Endothelial cell of umbilical vein (primary cell): ENCODE measurements at regions not wholly inside any gene's neighbourhood (a gene's known extent, or its start where the extent isn't known, plus 50 kb on each side); places are given as distances from the start of the nearest gene placed in this dataset.

Experiments used
- BruUV-seq: library from RNA; stranded (reverse); fragments of 400-500 nt; replicated peaks from 2 replicates; lab custom pipeline; 2021; lab: Mats Ljungman, UMichigan
- CTCF ChIA-PET: fragments of 300-600, 350-600 bp; sonication (Branson Sonifier 250); formaldehyde crosslinking; loops from one replicate; lab custom pipeline; 2021; ENCODE audit warnings: antibody characterized with exemption, inconsistent platforms; lab: Charles Lee
- POLR2A ChIA-PET: fragments of 300-600, 350-600 bp; sonication (Branson Sonifier 250); formaldehyde crosslinking; loops from one replicate; lab custom pipeline; 2021; ENCODE audit warnings: antibody characterized with exemption, inconsistent platforms; lab: Charles Lee
- DNase-seq: peaks from one replicate; pipeline ENCODE4 v3.0.0-alpha.2; 2011; ENCODE audit warnings: low read depth, low spot score
- FAIRE-seq: peaks from 2 replicates; lab custom pipeline; 2011; peaks lifted over from hg19 to GRCh38; lab: Jason Lieb, UNC
- H2AFZ ChIP-seq: 2 replicates; pipeline ENCODE4 v1.6.0; 2012; ENCODE audit warnings: low read depth, low read length, control low read depth, inconsistent platforms
- H3K27ac ChIP-seq: 2 replicates; pipeline ENCODE4 v1.5.1; 2011; ENCODE audit warnings: low read depth, mild to moderate bottlenecking, control low read depth, low read length, moderate library complexity; ENCODE audit not compliant: insufficient read depth
- H3K27me3 ChIP-seq, 2 experiments: 2 replicates each; pipeline versions ENCODE4 v1.6.0 to v1.6.1; 2011; ENCODE audit warnings: low read length in 2 of 2, mixed read lengths in 1 of 2; ENCODE audit not compliant: control insufficient read depth in 2 of 2, insufficient read depth in 2 of 2
- H3K36me3 ChIP-seq, 2 experiments: 2 replicates in 1 of 2; 3 replicates in 1 of 2; pipeline ENCODE4 v1.5.1; 2011; ENCODE audit warnings: low read length in 2 of 2, mild to moderate bottlenecking in 1 of 2, moderate library complexity in 1 of 2; ENCODE audit not compliant: control insufficient read depth in 2 of 2, insufficient read depth in 2 of 2; ENCODE audit errors: extremely low read depth in 1 of 2
- H3K4me1 ChIP-seq: 3 replicates; pipeline ENCODE4 v1.5.1; 2011; ENCODE audit warnings: mild to moderate bottlenecking, low read length; ENCODE audit not compliant: control insufficient read depth, insufficient read depth; ENCODE audit errors: extremely low read depth
- H3K4me2 ChIP-seq: 2 replicates; pipeline ENCODE4 v1.6.1; 2011; ENCODE audit warnings: low read length, control low read depth, mixed read lengths; ENCODE audit not compliant: insufficient read depth
- H3K4me3 ChIP-seq, 3 experiments: fragments of 200-600 bp in 1 of 3; sonication (generic), shearing (Covaris generic) in 1 of 3; replicated peaks in 1 of 3; 2 replicates each; pipeline ENCODE4 v1.5.1; 2011 to 2016; ENCODE audit warnings: control low read depth in 3 of 3, low read length in 3 of 3, mild to moderate bottlenecking in 2 of 3, inconsistent platforms in 1 of 3, low read depth in 1 of 3, moderate library complexity in 1 of 3; ENCODE audit not compliant: insufficient read depth in 1 of 3
- H3K79me2 ChIP-seq: 2 replicates; pipeline ENCODE4 v1.6.0; 2012; ENCODE audit warnings: low read length, inconsistent platforms; ENCODE audit not compliant: control insufficient read depth, insufficient read depth
- H3K9ac ChIP-seq: replicated peaks from 2 replicates; pipeline ENCODE3; 2011; ENCODE audit warnings: low read length, control low read depth; ENCODE audit not compliant: insufficient read depth; ENCODE audit errors: extremely low read depth
- H3K9me1 ChIP-seq: replicated peaks from 3 replicates; pipeline ENCODE4 v1.6.0; 2011; ENCODE audit warnings: mild to moderate bottlenecking, low read length; ENCODE audit not compliant: control insufficient read depth, insufficient read depth; ENCODE audit errors: extremely low read depth
- H3K9me3 ChIP-seq: replicated peaks from 2 replicates; pipeline ENCODE4 v1.5.1; 2012; ENCODE audit warnings: low read length, inconsistent platforms; ENCODE audit not compliant: control insufficient read depth, insufficient read depth
- H4K20me1 ChIP-seq: replicated peaks from 2 replicates; pipeline ENCODE3; 2011; ENCODE audit warnings: mild to moderate bottlenecking, low read length; ENCODE audit not compliant: control insufficient read depth, insufficient read depth; ENCODE audit errors: extremely low read depth
- CTCF ChIP-seq, 2 donors: IDR thresholded peaks; 1 replicate in 1 of 2; 2 replicates in 1 of 2; pipeline ENCODE4 v1.5.1; 2011; ENCODE audit warnings: low read length in 2 of 2, mild to moderate bottlenecking in 2 of 2, moderate library complexity in 2 of 2, control low read depth in 1 of 2, inconsistent platforms in 1 of 2, low read depth in 1 of 2; ENCODE audit not compliant: insufficient read depth in 1 of 2; ENCODE audit errors: extremely low read depth in 1 of 2
- EZH2 ChIP-seq: IDR thresholded peaks from 2 replicates; pipeline ENCODE4 v1.6.1; 2012; ENCODE audit warnings: borderline replicate concordance, low read depth, mild to moderate bottlenecking, moderate library complexity, low read length, inconsistent platforms; ENCODE audit not compliant: severe bottlenecking
- FOS ChIP-seq: IDR thresholded peaks from 2 replicates; pipeline ENCODE4 v1.6.1; 2011; ENCODE audit warnings: mild to moderate bottlenecking, low read length, moderate library complexity, borderline replicate concordance; ENCODE audit not compliant: insufficient read depth
- GATA2 ChIP-seq: IDR thresholded peaks from 2 replicates; pipeline ENCODE4 v1.7.0; 2011; ENCODE audit warnings: low read depth, mild to moderate bottlenecking, moderate library complexity, mixed read lengths, low read length; ENCODE audit not compliant: insufficient read length, insufficient read depth
- JUN ChIP-seq: IDR thresholded peaks from 2 replicates; pipeline ENCODE4 v1.6.1; 2011; ENCODE audit warnings: borderline replicate concordance, low read depth; ENCODE audit not compliant: insufficient read length, insufficient read depth
- MAX ChIP-seq: IDR thresholded peaks from 2 replicates; pipeline ENCODE4 v1.6.1; 2011; ENCODE audit not compliant: insufficient read depth, insufficient read length
- MYC ChIP-seq: IDR thresholded peaks from one replicate; pipeline ENCODE4 v1.6.1; 2011; ENCODE audit warnings: mild to moderate bottlenecking, low read depth, low read length
- POLR2A ChIP-seq: IDR thresholded peaks from 2 replicates; pipeline ENCODE4 v1.6.1; 2012; ENCODE audit warnings: low read depth, mild to moderate bottlenecking, control low read depth, low read length
- POLR2AphosphoS5 ChIP-seq: IDR thresholded peaks from 2 replicates; pipeline ENCODE4 v1.6.1; 2012; ENCODE audit warnings: low read depth, mild to moderate bottlenecking, control low read depth, low read length, moderate library complexity; ENCODE audit not compliant: insufficient read depth
- dilution Hi-C: fragments of 300-500 bp; cut with MboI; formaldehyde crosslinking; loops from one replicate; pipeline ENCODE4 v1.15.0; 2019; ENCODE audit warnings: low sequenced_read_pairs; ENCODE audit not compliant: extremely low pct_ligation_motif_present
- intact Hi-C: fragments of 100-400 bp; cut with micrococcal nuclease; formaldehyde crosslinking; loops from one replicate; pipeline ENCODE4 v1.10.0; 2022

GRCh38 chr2:144137272-144137671 is 382.6 kb downstream of the ZEB2 start:
- H3K9ac ChIP-seq, result no peak overlapping the region
- no peak for TF ChIP-seq FOS
- no peak for TF ChIP-seq GATA2
- TF ChIP-seq POLR2AphosphoS5, result no peak
- no peak for TF ChIP-seq MAX
- no peak for TF ChIP-seq EZH2
- TF ChIP-seq JUN, result no peak
- no peak for TF ChIP-seq MYC
- DNase-seq (no peak), FAIRE-seq (no peak)
- H3K4me2 ChIP-seq, result no peak overlapping the region
- H3K79me2 ChIP-seq, result no peaks in the 10 kb centered on the region
- no peak overlapping the region for H3K27ac ChIP-seq
- ChIA-PET POLR2A (no interaction called here), CTCF (no interaction called here)
- H3K4me1 ChIP-seq, result no peaks in the 10 kb centered on the region
- no TSS peak for BruUV-seq
- no peaks in the 10 kb centered on the region for H3K9me1 ChIP-seq
- dilution Hi-C loops, result no loop called here
- H2AFZ ChIP-seq, result no peak overlapping the region
- no peak overlapping the region for H3K4me3 ChIP-seq
- H3K36me3 ChIP-seq, result no peaks in the 10 kb centered on the region
- H3K27me3 ChIP-seq, result no peaks in the 10 kb centered on the region
- no peaks in the 10 kb centered on the region for H4K20me1 ChIP-seq
- intact Hi-C loops, result no loop called here
- no peaks in the 10 kb centered on the region for H3K9me3 ChIP-seq

- Histone ChIP-seq H3K79me2 (no peaks in the 10 kb centered on the region), H3K9ac (no peak overlapping the region), H3K9me1 (no peaks in the 10 kb centered on the region), H3K9me3 (no peaks in the 10 kb centered on the region), H3K36me3 (no peaks in the 10 kb centered on the region), H3K4me3 (no peak overlapping the region), H3K27ac (no peak overlapping the region), H3K27me3 (no peaks in the 10 kb centered on the region), H2AFZ (no peak overlapping the region), H3K4me2 (no peak overlapping the region), H3K4me1 (no peaks in the 10 kb centered on the region), H4K20me1 (no peaks in the 10 kb centered on the region)
- TF ChIP-seq EZH2 (no peak), POLR2AphosphoS5 (no peak), MYC (no peak), POLR2A (no peak), FOS (no peak), CTCF (IDR thresholded peaks at IDR 0.05; ENCODE audit: extremely low read depth in 1 of 2, insufficient read depth in 1 of 2, low read depth in 1 of 2, low read length in 2 of 2) (no peak), GATA2 (no peak), JUN (no peak), MAX (no peak)
- POLR2A ChIA-PET, result no interaction called here
- FAIRE-seq, result no peak
- CTCF ChIA-PET, result no interaction called here
- intact Hi-C loops, result no loop called here
- no TSS peak for BruUV-seq
- dilution Hi-C loops, result no loop called here
- DNase-seq, result no peak
Observed at GRCh38 chr2:144136297-144137010, 383.5 kb downstream of the ZEB2 start.
